Trophoblast cell (in vitro differentiated cells and primary cell): ENCODE measurements at regions not wholly inside any gene's neighbourhood (a gene's known extent, or its start where the extent isn't known, plus 50 kb on each side); places are given as distances from the start of the nearest gene placed in this dataset.

Experiments used
- DNase-seq, 2 donors: peaks; one replicate each; pipeline ENCODE4 v3.0.0-alpha.2; 2016
- H2AFZ ChIP-seq: 2 replicates; pipeline ENCODE4 v1.6.1; 2013; ENCODE audit warnings: low read length, moderate library complexity, mild to moderate bottlenecking; ENCODE audit not compliant: insufficient read depth, poor library complexity
- H2AK5ac ChIP-seq: 2 replicates; pipeline ENCODE4 v1.6.1; 2013; ENCODE audit warnings: mild to moderate bottlenecking, low read length
- H2BK120ac ChIP-seq: 2 replicates; pipeline ENCODE4 v1.6.1; 2013; ENCODE audit warnings: low read length, mild to moderate bottlenecking, moderate library complexity; ENCODE audit not compliant: insufficient read depth, poor library complexity
- H2BK12ac ChIP-seq: 2 replicates; pipeline ENCODE4 v1.6.1; 2013; ENCODE audit warnings: mild to moderate bottlenecking, low read length, moderate library complexity
- H2BK5ac ChIP-seq: 2 replicates; pipeline ENCODE4 v1.6.1; 2013; ENCODE audit warnings: low read length, low read depth, moderate library complexity, mild to moderate bottlenecking; ENCODE audit not compliant: poor library complexity
- H3K14ac ChIP-seq: 2 replicates; pipeline ENCODE4 v1.6.1; 2013; ENCODE audit warnings: mild to moderate bottlenecking, low read length
- H3K18ac ChIP-seq: 2 replicates; pipeline ENCODE4 v1.6.1; 2013; ENCODE audit warnings: mild to moderate bottlenecking, low read length
- H3K23ac ChIP-seq: 2 replicates; pipeline ENCODE4 v1.6.1; 2013; ENCODE audit warnings: low read length
- H3K27ac ChIP-seq: 2 replicates; pipeline ENCODE4 v1.5.1; 2013; ENCODE audit warnings: low read depth, mild to moderate bottlenecking, inconsistent platforms, low read length, moderate library complexity
- H3K27me3 ChIP-seq: 2 replicates; pipeline ENCODE4 v1.6.1; 2013; ENCODE audit warnings: inconsistent platforms, mild to moderate bottlenecking, low read length, moderate library complexity; ENCODE audit not compliant: insufficient read depth
- H3K36me3 ChIP-seq, 2 experiments: 1 replicate in 1 of 2; 2 replicates in 1 of 2; pipeline ENCODE4 v1.6.1; 2013; ENCODE audit warnings: low read length in 2 of 2, mild to moderate bottlenecking in 2 of 2, moderate library complexity in 1 of 2; ENCODE audit not compliant: insufficient read depth in 2 of 2, control insufficient read depth in 1 of 2
- H3K4ac ChIP-seq: 2 replicates; pipeline ENCODE4 v1.6.1; 2013; ENCODE audit warnings: low read depth, mild to moderate bottlenecking, low read length, moderate library complexity
- H3K4me1 ChIP-seq, 2 experiments: 1 replicate in 1 of 2; 2 replicates in 1 of 2; pipeline ENCODE4 v1.6.1; 2013; ENCODE audit warnings: low read length in 2 of 2, mild to moderate bottlenecking in 2 of 2, moderate library complexity in 1 of 2; ENCODE audit not compliant: insufficient read depth in 2 of 2, control insufficient read depth in 1 of 2
- H3K4me2 ChIP-seq: 2 replicates; pipeline ENCODE4 v1.6.1; 2013; ENCODE audit warnings: inconsistent platforms, mild to moderate bottlenecking, low read length, moderate library complexity
- H3K4me3 ChIP-seq: 2 replicates; pipeline ENCODE4 v1.5.1; 2013; ENCODE audit warnings: mild to moderate bottlenecking, low read depth, low read length, inconsistent platforms
- H3K79me1 ChIP-seq: one replicate; pipeline ENCODE4 v1.6.1; 2013; ENCODE audit warnings: low read length
- H3K79me2 ChIP-seq: 2 replicates; pipeline ENCODE4 v1.6.1; 2013; ENCODE audit warnings: low read length, mild to moderate bottlenecking; ENCODE audit not compliant: control insufficient read depth, insufficient read depth, poor library complexity
- H3K9ac ChIP-seq: 2 replicates; pipeline ENCODE4 v1.6.1; 2013; ENCODE audit warnings: mild to moderate bottlenecking, low read length
- H3K9me3 ChIP-seq: 2 replicates; pipeline ENCODE4 v1.6.1; 2013; ENCODE audit warnings: low read depth, mild to moderate bottlenecking, control low read depth, inconsistent platforms, low read length; ENCODE audit not compliant: insufficient read depth
- H4K12ac ChIP-seq: 2 replicates; pipeline ENCODE4 v1.6.1; 2013; ENCODE audit warnings: low read depth, mild to moderate bottlenecking, low read length, moderate library complexity
- H4K8ac ChIP-seq: 2 replicates; pipeline ENCODE4 v1.6.1; 2013; ENCODE audit warnings: low read depth, mild to moderate bottlenecking, low read length, moderate library complexity
- H4K91ac ChIP-seq: one replicate; pipeline ENCODE4 v1.6.1; 2013; ENCODE audit warnings: low read depth, mild to moderate bottlenecking, low read length, moderate library complexity
- WGBS: extraction: QIAGEN DNeasy Blood & Tissue Kit; methylation state at CpG from one replicate; pipeline ENCODE4 v1.1.7; 2013; ENCODE audit warnings: missing lambda C conversion rate; ENCODE audit not compliant: insufficient read length, insufficient coverage; ENCODE audit errors: extremely low coverage; 5-methylcytosine and 5-hydroxymethylcytosine counted together

- H3K18ac ChIP-seq = no peak overlapping the region
- no peak overlapping the region for H3K4ac ChIP-seq
- no peak overlapping the region for H4K8ac ChIP-seq
- H3K79me1 ChIP-seq = no peaks in the 10 kb centered on the region
- no peak overlapping the region for H2BK120ac ChIP-seq
- no peak overlapping the region for H3K9ac ChIP-seq
- H3K27me3 ChIP-seq = no peaks in the 10 kb centered on the region
- no peak overlapping the region for H2BK12ac ChIP-seq
- H3K9me3 ChIP-seq = no peaks in the 10 kb centered on the region
- no peak overlapping the region for H4K91ac ChIP-seq
- H3K4me3 ChIP-seq = no peak overlapping the region
- H3K79me2 ChIP-seq = no peaks in the 10 kb centered on the region
- H4K12ac ChIP-seq = no peak overlapping the region
- H2AFZ ChIP-seq = no peak overlapping the region
- H2AK5ac ChIP-seq = no peak overlapping the region
- H3K14ac ChIP-seq = no peak overlapping the region
- H3K23ac ChIP-seq = no peak overlapping the region
- H3K36me3 ChIP-seq = no peaks in the 10 kb centered on the region
- no peak overlapping the region for H3K27ac ChIP-seq
- H3K4me2 ChIP-seq = no peak overlapping the region
- no peaks in the 10 kb centered on the region for H3K4me1 ChIP-seq
- no peak overlapping the region for H2BK5ac ChIP-seq
- DNase-seq = no peak
- WGBS = no CpG with 5 or more reads among the region's 3 CpGs
Measured at GRCh38 chr6:19317431-19317986, 519.7 kb upstream of the ID4 start.

GRCh38 chr6:19319005-19319404, 518.2 kb upstream of the ID4 start:
- Histone ChIP-seq H2BK12ac (no peak overlapping the region), H3K4me3 (no peak overlapping the region), H3K27ac (no peak overlapping the region), H3K36me3 (no peaks in the 10 kb centered on the region), H3K18ac (no peak overlapping the region), H3K4me1 (no peaks in the 10 kb centered on the region), H3K23ac (no peak overlapping the region), H4K91ac (no peak overlapping the region), H3K79me2 (no peaks in the 10 kb centered on the region), H3K27me3 (no peaks in the 10 kb centered on the region), H3K79me1 (no peaks in the 10 kb centered on the region), H2AFZ (no peak overlapping the region), H3K4me2 (no peak overlapping the region), H3K9me3 (no peaks in the 10 kb centered on the region), H3K9ac (no peak overlapping the region), H3K14ac (no peak overlapping the region), H4K8ac (no peak overlapping the region), H2BK5ac (no peak overlapping the region), H4K12ac (no peak overlapping the region), H3K4ac (no peak overlapping the region), H2AK5ac (no peak overlapping the region), H2BK120ac (no peak overlapping the region)
- DNase-seq = no peak
- WGBS = no CpG with 5 or more reads among the region's 1 CpG

DNA sequence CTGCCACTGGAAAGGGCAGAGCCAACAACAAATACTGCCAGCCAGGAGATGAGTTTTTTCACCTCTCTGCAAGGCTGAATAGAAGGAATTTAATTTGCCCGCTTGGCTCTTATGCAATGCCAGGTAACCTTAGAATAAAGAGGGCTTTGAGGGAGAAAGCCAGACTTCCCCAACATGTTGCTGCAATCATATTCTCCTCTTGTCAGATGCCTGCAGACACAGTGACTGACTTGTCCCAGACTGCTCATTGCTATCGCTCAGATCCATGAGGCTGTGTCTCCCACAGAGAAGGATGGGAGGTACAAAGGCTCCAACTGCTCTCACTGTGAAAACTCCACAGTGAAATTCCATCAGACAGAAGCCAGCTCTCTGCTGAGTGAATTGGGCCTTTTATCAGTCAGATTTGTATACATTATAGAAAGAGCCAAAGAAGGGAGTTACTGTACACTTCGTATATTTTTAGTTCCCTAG, 517.0 kb upstream of the ID4 start:
- Histone ChIP-seq H2BK120ac (no peak overlapping the region), H3K23ac (no peak overlapping the region), H3K4me1 (no peaks in the 10 kb centered on the region), H3K9me3 (no peaks in the 10 kb centered on the region), H3K4ac (no peak overlapping the region), H3K27ac (no peak overlapping the region), H2BK12ac (no peak overlapping the region), H2AK5ac (no peak overlapping the region), H3K27me3 (no peaks in the 10 kb centered on the region), H4K12ac (no peak overlapping the region), H3K4me3 (no peak overlapping the region), H4K91ac (no peak overlapping the region), H2BK5ac (no peak overlapping the region), H3K9ac (no peak overlapping the region), H3K14ac (no peak overlapping the region), H3K79me2 (no peaks in the 10 kb centered on the region), H3K18ac (no peak overlapping the region), H3K4me2 (no peak overlapping the region), H2AFZ (no peak overlapping the region), H3K79me1 (no peaks in the 10 kb centered on the region), H4K8ac (no peak overlapping the region), H3K36me3 (no peaks in the 10 kb centered on the region)
- DNase-seq = no peak
- WGBS = no CpG with 5 or more reads among the region's 3 CpGs

GRCh38 chr6:19322691-19323485, 514.3 kb upstream of the ID4 start:
- Histone ChIP-seq H3K79me2 (no peaks in the 10 kb centered on the region), H2BK12ac (no peak overlapping the region), H3K9me3 (no peaks in the 10 kb centered on the region), H2BK120ac (no peak overlapping the region), H4K12ac (no peak overlapping the region), H3K4me1 (peaks cover 0 to 5% of the 10 kb centered on the region in 2 experiments), H3K4me3 (no peak overlapping the region), H3K4ac (no peak overlapping the region), H4K91ac (no peak overlapping the region), H3K9ac (no peak overlapping the region), H3K4me2 (no peak overlapping the region), H3K14ac (no peak overlapping the region), H3K23ac (no peak overlapping the region), H2AFZ (no peak overlapping the region), H3K27me3 (no peaks in the 10 kb centered on the region), H2AK5ac (no peak overlapping the region), H4K8ac (no peak overlapping the region), H3K36me3 (no peaks in the 10 kb centered on the region), H3K79me1 (no peaks in the 10 kb centered on the region), H3K18ac (no peak overlapping the region), H3K27ac (no peak overlapping the region), H2BK5ac (no peak overlapping the region)
- no peak for DNase-seq
- WGBS = no CpG with 5 or more reads among the region's 5 CpGs
